HG02884 (cell line): ENCODE measurements at regions not wholly inside any gene's neighbourhood (a gene's known extent, or its start where the extent isn't known, plus 50 kb on each side); places are given as distances from the start of the nearest gene placed in this dataset.
"Not testable (repeated sequence)": the region's sequence is repeated elsewhere in the genome, so short reads cannot be mapped to it uniquely, and the experiment has no call there.

Source experiments
- ATAC-seq: cut with Tn5 transposase; IDR thresholded peaks from one replicate; pipeline ENCODE4 v1.9.1; 2021; ENCODE audit warnings: mild to moderate bottlenecking, moderate library complexity; ENCODE audit not compliant: unreplicated experiment

- ATAC-seq, result not testable (repeated sequence)
These were observed 313.7 kb upstream of the AMOT start for GRCh38 chrX:113154315-113154714.

- ATAC-seq, result no peak
These were observed 296.2 kb upstream of the AMOT start for GRCh38 chrX:113136836-113137235.

- ATAC-seq, result no peak
These were observed 292.7 kb upstream of the AMOT start for GRCh38 chrX:113133316-113133715.

- ATAC-seq, result no peak
These were observed 284.1 kb upstream of the AMOT start for GRCh38 chrX:113124693-113125092.

- no peak for ATAC-seq
These were observed 234.9 kb upstream of the AMOT start for GRCh38 chrX:113075521-113075920.

GRCh38 chrX:113059714-113060113 lies 219.1 kb upstream of the AMOT start:
- ATAC-seq, result no peak

- no peak for ATAC-seq
These were observed 218.0 kb upstream of the AMOT start for GRCh38 chrX:113058634-113059033.

- no peak for ATAC-seq
These were observed 208.3 kb upstream of the AMOT start for GRCh38 chrX:113048896-113049295.

- no peak for ATAC-seq
These were observed 207.8 kb upstream of the AMOT start for GRCh38 chrX:113048480-113048879.

GRCh38 chrX:113033966-113034680 lies 193.5 kb upstream of the AMOT start:
- no peak for ATAC-seq

- no peak for ATAC-seq
These were observed 179.3 kb upstream of the AMOT start for GRCh38 chrX:113019958-113020357.

- no peak for ATAC-seq
These were observed 169.2 kb upstream of the AMOT start for GRCh38 chrX:113009837-113010236.

- ATAC-seq, result no peak
These were observed 168.4 kb upstream of the AMOT start for GRCh38 chrX:113009029-113009428.

GRCh38 chrX:113001836-113002235 lies 161.2 kb upstream of the AMOT start:
- no peak for ATAC-seq

GRCh38 chrX:112997991-112998390 lies 157.4 kb upstream of the AMOT start:
- ATAC-seq, result no peak

GRCh38 chrX:112991801-112992200 lies 151.2 kb upstream of the AMOT start:
- no peak for ATAC-seq

GRCh38 chrX:112979879-112980278 lies 139.2 kb upstream of the AMOT start:
- no peak for ATAC-seq

GRCh38 chrX:112968351-112969133 lies 127.9 kb upstream of the AMOT start:
- no peak for ATAC-seq

GRCh38 chrX:112967903-112968302 lies 127.3 kb upstream of the AMOT start:
- ATAC-seq, result no peak

- no peak for ATAC-seq
These were observed 126.7 kb upstream of the AMOT start for GRCh38 chrX:112967341-112967740.

- ATAC-seq, result no peak
These were observed 121.3 kb upstream of the AMOT start for GRCh38 chrX:112961981-112962380.

- ATAC-seq, result no peak
These were observed 107.5 kb upstream of the AMOT start for GRCh38 chrX:112947981-112948615.
